H1 (cell line): ENCODE measurements at regions not wholly inside any gene's neighbourhood (a gene's known extent, or its start where the extent isn't known, plus 50 kb on each side); places are given as distances from the start of the nearest gene placed in this dataset.

Experiments
- CTCF ChIA-PET: fragments of 300-600 bp; sonication (Branson Sonifier 250); formaldehyde crosslinking; loops from one replicate; lab custom pipeline; 2021; ENCODE audit not compliant: partially characterized antibody; lab: Charles Lee
- POLR2A ChIA-PET: fragments of 300-600 bp; sonication (Branson Sonifier 250); formaldehyde crosslinking; loops from one replicate; lab custom pipeline; 2021; ENCODE audit warnings: inconsistent platforms; ENCODE audit not compliant: partially characterized antibody; lab: Charles Lee
- DNase-seq, 2 experiments: peaks; one replicate each; pipeline versions ENCODE4 v3.0.0 to v3.0.0-alpha.2; 2010 to 2022; ENCODE audit warnings: low spot score in 2 of 2, low read depth in 1 of 2, mixed read lengths in 1 of 2
- FAIRE-seq: peaks from 2 replicates; lab custom pipeline; 2011; peaks lifted over from hg19 to GRCh38; lab: Jason Lieb, UNC
- H2AFZ ChIP-seq: 2 replicates; pipeline ENCODE4 v1.8.1; 2012; ENCODE audit warnings: low read length, inconsistent platforms
- H2AK5ac ChIP-seq: 2 replicates; pipeline ENCODE4 v1.6.1; 2013; ENCODE audit warnings: low read depth, low read length
- H2BK120ac ChIP-seq: replicated peaks from 2 replicates; pipeline ENCODE3; 2013; ENCODE audit warnings: low read depth, low read length, inconsistent platforms
- H2BK12ac ChIP-seq: 2 replicates; pipeline ENCODE4 v1.6.1; 2013; ENCODE audit warnings: low read depth, low read length
- H2BK15ac ChIP-seq: 2 replicates; pipeline ENCODE4 v1.6.1; 2013; ENCODE audit warnings: low read length
- H2BK20ac ChIP-seq: 2 replicates; pipeline ENCODE4 v1.6.1; 2013; ENCODE audit warnings: low read length
- H2BK5ac ChIP-seq: 2 replicates; pipeline ENCODE4 v1.6.1; 2013; ENCODE audit warnings: low read depth, low read length
- H3K14ac ChIP-seq: 2 replicates; pipeline ENCODE4 v1.6.1; 2013; ENCODE audit warnings: inconsistent platforms; ENCODE audit not compliant: insufficient read length
- H3K18ac ChIP-seq: 2 replicates; pipeline ENCODE4 v1.6.1; 2013; ENCODE audit warnings: low read length; ENCODE audit errors: extremely low read depth
- H3K23ac ChIP-seq: 2 replicates; pipeline ENCODE4 v1.6.1; 2013; ENCODE audit warnings: inconsistent platforms; ENCODE audit not compliant: insufficient read length
- H3K23me2 ChIP-seq: 2 replicates; pipeline ENCODE4 v1.6.1; 2013; ENCODE audit warnings: low read depth, low read length
- H3K27ac ChIP-seq: 2 replicates; pipeline ENCODE4 v1.6.1; 2011; ENCODE audit warnings: low read depth, low read length, inconsistent platforms
- H3K27me3 ChIP-seq, 4 experiments: replicated peaks in 1 of 4; 1 replicate in 1 of 4; 2 replicates in 3 of 4; pipeline versions ENCODE4 v1.6.1 to v1.8.1; 2011 to 2013; ENCODE audit warnings: low read length in 3 of 4, mild to moderate bottlenecking in 3 of 4, inconsistent platforms in 2 of 4, mixed read lengths in 2 of 4, moderate library complexity in 1 of 4; ENCODE audit not compliant: control insufficient read depth in 3 of 4, insufficient read depth in 3 of 4; ENCODE audit errors: extremely low read depth in 1 of 4
- H3K36me3 ChIP-seq, 4 experiments: 2 replicates each; pipeline versions ENCODE4 v1.6.1 to v1.8.1; 2011 to 2013; ENCODE audit warnings: mild to moderate bottlenecking in 4 of 4, low read length in 3 of 4, moderate library complexity in 2 of 4, control low read depth in 1 of 4, inconsistent platforms in 1 of 4; ENCODE audit not compliant: insufficient read depth in 4 of 4, control insufficient read depth in 2 of 4
- H3K4ac ChIP-seq: replicated peaks from 2 replicates; pipeline ENCODE3; 2013; ENCODE audit warnings: low read length, low read depth, mixed read lengths, inconsistent platforms; ENCODE audit not compliant: insufficient read length
- H3K4me1 ChIP-seq, 4 experiments: replicated peaks in 1 of 4; 1 replicate in 1 of 4; 2 replicates in 3 of 4; pipeline versions ENCODE4 v1.6.1 to v1.8.1; 2011 to 2013; ENCODE audit warnings: low read length in 3 of 4, inconsistent platforms in 2 of 4, mixed read lengths in 1 of 4; ENCODE audit not compliant: insufficient read depth in 4 of 4, control insufficient read depth in 3 of 4
- H3K4me2 ChIP-seq, 2 experiments: 2 replicates each; pipeline versions ENCODE4 v1.6.1 to v1.8.1; 2011 to 2013; ENCODE audit warnings: low read depth in 2 of 2, low read length in 2 of 2, control low read depth in 1 of 2, inconsistent platforms in 1 of 2, mild to moderate bottlenecking in 1 of 2; ENCODE audit not compliant: insufficient read depth in 1 of 2
- H3K4me3 ChIP-seq, 4 experiments: fragments of 200-600, 300-600 bp in 1 of 4; sonication (generic), shearing (Covaris generic), sonication (Bioruptor Twin) in 1 of 4; 2 replicates each; pipeline versions ENCODE4 v1.5.1 to v1.8.1; 2011 to 2016; ENCODE audit warnings: low read length in 4 of 4, low read depth in 3 of 4, control low read depth in 2 of 4, inconsistent platforms in 2 of 4, mild to moderate bottlenecking in 2 of 4, mixed read lengths in 1 of 4, moderate library complexity in 1 of 4; ENCODE audit not compliant: insufficient read depth in 2 of 4; ENCODE audit errors: extremely low read depth in 1 of 4
- H3K56ac ChIP-seq: replicated peaks from 2 replicates; pipeline ENCODE3; 2013; ENCODE audit warnings: low read depth, mild to moderate bottlenecking, mixed read lengths, low read length, inconsistent platforms; ENCODE audit not compliant: insufficient read length
- H3K79me1 ChIP-seq: 2 replicates; pipeline ENCODE4 v1.6.1; 2013; ENCODE audit warnings: low read depth, low read length, control low read depth
- H3K79me2 ChIP-seq, 2 experiments: 2 replicates each; pipeline versions ENCODE4 v1.6.1 to v1.8.1; 2012 to 2013; ENCODE audit warnings: low read length in 2 of 2, mild to moderate bottlenecking in 2 of 2, inconsistent platforms in 1 of 2; ENCODE audit not compliant: insufficient read depth in 2 of 2, control insufficient read depth in 1 of 2
- H3K9ac ChIP-seq, 4 experiments: replicated peaks in 1 of 4; 1 replicate in 1 of 4; 2 replicates in 3 of 4; pipeline versions ENCODE4 v1.6.1 to v1.8.1; 2011 to 2013; ENCODE audit warnings: low read depth in 3 of 4, low read length in 3 of 4, control low read depth in 2 of 4, mild to moderate bottlenecking in 2 of 4, moderate library complexity in 2 of 4, inconsistent platforms in 1 of 4; ENCODE audit errors: extremely low read depth in 1 of 4
- H3K9me3 ChIP-seq, 2 experiments: 2 replicates each; pipeline versions ENCODE4 v1.6.1 to v1.8.1; 2012 to 2013; ENCODE audit warnings: mild to moderate bottlenecking in 2 of 2, moderate library complexity in 2 of 2, control low read depth in 1 of 2, inconsistent platforms in 1 of 2, low read depth in 1 of 2, low read length in 1 of 2, mixed read lengths in 1 of 2; ENCODE audit not compliant: insufficient read depth in 2 of 2
- H4K20me1 ChIP-seq, 2 experiments: replicated peaks in 1 of 2; 2 replicates each; pipeline versions ENCODE3 to v1.8.1; 2011 to 2013; ENCODE audit warnings: inconsistent platforms in 2 of 2, low read length in 2 of 2, mild to moderate bottlenecking in 1 of 2; ENCODE audit not compliant: insufficient read depth in 2 of 2, control insufficient read depth in 1 of 2
- H4K5ac ChIP-seq: 2 replicates; pipeline ENCODE4 v1.6.1; 2013; ENCODE audit warnings: low read length, low read depth, mixed read lengths, inconsistent platforms; ENCODE audit not compliant: insufficient read length
- H4K8ac ChIP-seq: 2 replicates; pipeline ENCODE4 v1.8.0; 2013; ENCODE audit warnings: mild to moderate bottlenecking, moderate library complexity, low read length, inconsistent platforms; ENCODE audit not compliant: insufficient read depth; ENCODE audit errors: extremely low read depth
- H4K91ac ChIP-seq: replicated peaks from 2 replicates; pipeline ENCODE3; 2013; ENCODE audit warnings: low read length, mixed read lengths, inconsistent platforms; ENCODE audit not compliant: insufficient read length
- TAF7 ChIP-seq: optimal IDR thresholded peaks from 2 replicates; pipeline ENCODE3; 2011; ENCODE audit warnings: low read depth, mild to moderate bottlenecking, inconsistent platforms, low read length, moderate library complexity, borderline replicate concordance
- WGBS, 2 experiments: shearing (Covaris generic) in 1 of 2; methylation state at CpG; one replicate each; pipeline versions ENCODE4 v1.1.6 to v1.1.7; 2013 to 2015; ENCODE audit warnings: low lambda C conversion rate in 2 of 2, mixed read lengths in 2 of 2, inconsistent platforms in 1 of 2, low coverage in 1 of 2, missing lambda C conversion rate in 1 of 2; ENCODE audit not compliant: insufficient replicate concordance in 2 of 2, insufficient coverage in 1 of 2, insufficient read length in 1 of 2; ENCODE audit errors: extremely low coverage in 1 of 2, missing lambda C conversion rate in 1 of 2; 5-methylcytosine and 5-hydroxymethylcytosine counted together

GRCh38 chr10:133004478-133004877 is 62.1 kb upstream of the CFAP46 start:
- Histone ChIP-seq H3K14ac (no peak overlapping the region), H2BK5ac (no peak overlapping the region), H3K79me1 (no peaks in the 10 kb centered on the region), H3K9ac (no peak overlapping the region), H4K8ac (no peak overlapping the region), H4K91ac (no peak overlapping the region), H2AK5ac (no peak overlapping the region), H2AFZ (no peak overlapping the region), H3K4me2 (no peak overlapping the region), H3K79me2 (no peaks in the 10 kb centered on the region), H3K36me3 (no peaks in the 10 kb centered on the region), H3K4me1 (no peaks in the 10 kb centered on the region), H3K56ac (no peak overlapping the region), H3K23me2 (no peaks in the 10 kb centered on the region), H2BK20ac (no peak overlapping the region), H2BK12ac (no peak overlapping the region), H3K23ac (no peak overlapping the region), H3K9me3 (no peaks in the 10 kb centered on the region), H3K27me3 (no peaks in the 10 kb centered on the region), H2BK120ac (no peak overlapping the region), H3K18ac (no peak overlapping the region), H3K4ac (no peak overlapping the region), H4K5ac (no peak overlapping the region), H3K4me3 (no peak overlapping the region), H3K27ac (no peak overlapping the region), H4K20me1 (no peaks in the 10 kb centered on the region), H2BK15ac (no peak overlapping the region)
- FAIRE-seq (no peak), DNase-seq (no peak)
- WGBS, 2 experiments: 91% methylated on average over 10 of the region's 10 CpGs; no CpG with 5 or more reads in 1 of the 2 experiments
- ChIA-PET CTCF (interaction anchor here (0.6 to 1.1 kb wide), 2 partner anchors 18 to 95 kb away, joined by 3 read pairs; no protein-coding TSS in a partner anchor), POLR2A (no interaction called here)
- TF ChIP-seq TAF7: no peak
